ENCODE measurements at regions not wholly inside any gene's neighbourhood (a gene's known extent, or its start where the extent isn't known, plus 50 kb on each side); places are given as distances from the start of the nearest gene placed in this dataset.

DNA sequence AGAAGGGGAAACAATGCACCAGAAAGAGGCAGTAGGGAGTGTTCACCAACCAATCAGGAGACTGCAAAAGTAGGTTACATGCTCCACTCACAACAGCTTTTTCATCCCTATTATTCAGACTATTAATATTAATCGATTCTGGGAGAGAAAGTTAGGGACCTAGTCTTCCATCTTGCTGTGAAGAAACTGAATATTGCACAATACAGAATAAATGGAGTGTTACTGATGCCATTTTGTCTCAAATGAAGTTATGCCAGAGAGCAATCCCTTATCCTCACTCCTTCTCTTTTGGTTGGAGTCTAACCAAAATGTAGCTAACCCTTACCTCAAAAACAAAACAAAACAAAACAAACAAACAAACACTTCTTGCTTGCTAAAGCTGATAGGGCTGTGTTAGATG, 1120.9 kb upstream of the GYPC start:
- Histone ChIP-seq H3K9me3 (ENCODE audit: control insufficient read depth in 4 of 4, low read length in 3 of 4) (no peaks in the 10 kb centered on the region), H3K27ac (ENCODE audit: low read depth in 1 of 2, low read length in 2 of 2) (no peak overlapping the region), H3K36me3 (ENCODE audit: control insufficient read depth in 4 of 4, insufficient read depth in 3 of 4, low read depth in 1 of 4, low read length in 3 of 4) (no peaks in the 10 kb centered on the region), H3K4me3 (ENCODE audit: low read depth in 1 of 3, low read length in 3 of 3) (no peak overlapping the region), H3K4me1 (ENCODE audit: control insufficient read depth in 4 of 4, insufficient read depth in 4 of 4, low read length in 3 of 4) (no peaks in the 10 kb centered on the region), H3K9ac (ENCODE audit: low read depth in 1 of 2, low read length in 2 of 2) (no peak overlapping the region), H3K27me3 (ENCODE audit: control insufficient read depth in 4 of 4, insufficient read depth in 4 of 4, low read length in 3 of 4) (peaks cover 0 to 3% (median 0%) of the 10 kb centered on the region in 4 donors)
- TF ChIP-seq, protein P1, sequence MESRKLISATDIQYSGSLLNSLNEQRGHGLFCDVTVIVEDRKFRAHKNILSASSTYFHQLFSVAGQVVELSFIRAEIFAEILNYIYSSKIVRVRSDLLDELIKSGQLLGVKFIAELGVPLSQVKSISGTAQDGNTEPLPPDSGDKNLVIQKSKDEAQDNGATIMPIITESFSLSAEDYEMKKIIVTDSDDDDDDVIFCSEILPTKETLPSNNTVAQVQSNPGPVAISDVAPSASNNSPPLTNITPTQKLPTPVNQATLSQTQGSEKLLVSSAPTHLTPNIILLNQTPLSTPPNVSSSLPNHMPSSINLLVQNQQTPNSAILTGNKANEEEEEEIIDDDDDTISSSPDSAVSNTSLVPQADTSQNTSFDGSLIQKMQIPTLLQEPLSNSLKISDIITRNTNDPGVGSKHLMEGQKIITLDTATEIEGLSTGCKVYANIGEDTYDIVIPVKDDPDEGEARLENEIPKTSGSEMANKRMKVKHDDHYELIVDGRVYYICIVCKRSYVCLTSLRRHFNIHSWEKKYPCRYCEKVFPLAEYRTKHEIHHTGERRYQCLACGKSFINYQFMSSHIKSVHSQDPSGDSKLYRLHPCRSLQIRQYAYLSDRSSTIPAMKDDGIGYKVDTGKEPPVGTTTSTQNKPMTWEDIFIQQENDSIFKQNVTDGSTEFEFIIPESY (IDR thresholded peaks at IDR 0.05): no peak
- TF ChIP-seq, protein P2, sequence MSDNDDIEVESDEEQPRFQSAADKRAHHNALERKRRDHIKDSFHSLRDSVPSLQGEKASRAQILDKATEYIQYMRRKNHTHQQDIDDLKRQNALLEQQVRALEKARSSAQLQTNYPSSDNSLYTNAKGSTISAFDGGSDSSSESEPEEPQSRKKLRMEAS (IDR thresholded peaks at IDR 0.05): no peak
- no peak for TF ChIP-seq NR2F2 (IDR thresholded peaks at IDR 0.05)
- no peak for TF ChIP-seq TAF1 (conservative IDR thresholded peaks at IDR 0.05)
- TF ChIP-seq FOXA1 (IDR thresholded peaks at IDR 0.05): no peak
- TF ChIP-seq RXRA (IDR thresholded peaks at IDR 0.05): no peak
- TF ChIP-seq, protein P3, sequence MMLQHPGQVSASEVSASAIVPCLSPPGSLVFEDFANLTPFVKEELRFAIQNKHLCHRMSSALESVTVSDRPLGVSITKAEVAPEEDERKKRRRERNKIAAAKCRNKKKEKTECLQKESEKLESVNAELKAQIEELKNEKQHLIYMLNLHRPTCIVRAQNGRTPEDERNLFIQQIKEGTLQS (IDR thresholded peaks at IDR 0.05): no peak
- TF ChIP-seq HNF4A (conservative IDR thresholded peaks at IDR 0.05): no peak
- TF ChIP-seq YY1 (IDR thresholded peaks at IDR 0.05): no peak
- no peak for TF ChIP-seq SP1 (IDR thresholded peaks at IDR 0.05)
- no peak for TF ChIP-seq GABPA (IDR thresholded peaks at IDR 0.05 in 1 of 2, conservative IDR thresholded peaks at IDR 0.05 in 1 of 2)
- no peak for TF ChIP-seq JUND (IDR thresholded peaks at IDR 0.05)
- no peak for TF ChIP-seq HNF4G (IDR thresholded peaks at IDR 0.05)
- no peak for TF ChIP-seq RAD21 (IDR thresholded peaks at IDR 0.05)
- TF ChIP-seq, protein P4, sequence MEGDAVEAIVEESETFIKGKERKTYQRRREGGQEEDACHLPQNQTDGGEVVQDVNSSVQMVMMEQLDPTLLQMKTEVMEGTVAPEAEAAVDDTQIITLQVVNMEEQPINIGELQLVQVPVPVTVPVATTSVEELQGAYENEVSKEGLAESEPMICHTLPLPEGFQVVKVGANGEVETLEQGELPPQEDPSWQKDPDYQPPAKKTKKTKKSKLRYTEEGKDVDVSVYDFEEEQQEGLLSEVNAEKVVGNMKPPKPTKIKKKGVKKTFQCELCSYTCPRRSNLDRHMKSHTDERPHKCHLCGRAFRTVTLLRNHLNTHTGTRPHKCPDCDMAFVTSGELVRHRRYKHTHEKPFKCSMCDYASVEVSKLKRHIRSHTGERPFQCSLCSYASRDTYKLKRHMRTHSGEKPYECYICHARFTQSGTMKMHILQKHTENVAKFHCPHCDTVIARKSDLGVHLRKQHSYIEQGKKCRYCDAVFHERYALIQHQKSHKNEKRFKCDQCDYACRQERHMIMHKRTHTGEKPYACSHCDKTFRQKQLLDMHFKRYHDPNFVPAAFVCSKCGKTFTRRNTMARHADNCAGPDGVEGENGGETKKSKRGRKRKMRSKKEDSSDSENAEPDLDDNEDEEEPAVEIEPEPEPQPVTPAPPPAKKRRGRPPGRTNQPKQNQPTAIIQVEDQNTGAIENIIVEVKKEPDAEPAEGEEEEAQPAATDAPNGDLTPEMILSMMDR (IDR thresholded peaks at IDR 0.05; ENCODE audit: low read depth, low read length, missing input control): no peak
- TF ChIP-seq EGR1 (IDR thresholded peaks at IDR 0.05; ENCODE audit: low read depth in 2 of 2): no peak
- 48% methylated on average over 1 of the region's 1 CpG for WGBS
- no peak for DNase-seq (ENCODE audit: low spot score)

DNA sequence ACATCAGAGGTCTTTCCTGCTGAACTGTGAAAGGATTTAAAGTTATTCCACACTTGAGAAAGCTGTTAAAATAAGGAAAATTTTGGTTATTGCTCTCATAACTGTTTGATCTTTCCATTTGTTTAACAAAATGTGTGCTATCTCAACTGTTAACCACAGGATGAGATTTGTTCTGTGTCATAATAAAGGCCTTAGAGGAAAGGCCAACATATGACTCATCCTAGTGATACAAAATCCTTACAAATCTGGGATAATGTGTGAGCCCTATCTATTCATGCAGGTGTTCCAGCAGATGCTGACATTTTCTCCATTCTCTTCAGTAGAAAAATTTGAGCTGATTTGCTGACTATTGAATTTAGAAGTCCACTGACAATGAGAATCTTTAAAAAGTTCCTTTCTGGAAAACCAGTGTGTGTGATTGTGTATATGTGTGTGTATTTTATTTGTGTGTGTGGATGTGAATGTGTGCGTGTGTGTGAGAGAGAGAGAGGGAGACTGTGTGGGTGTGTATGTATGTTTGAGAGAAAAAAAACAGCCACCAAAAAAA, 1111.9 kb upstream of the GYPC start:
- H3K27me3 ChIP-seq (ENCODE audit: control insufficient read depth in 4 of 4, insufficient read depth in 4 of 4, low read length in 3 of 4): no peaks in the 10 kb centered on the region
- H3K9ac ChIP-seq (ENCODE audit: low read depth in 1 of 2, low read length in 2 of 2): no peak overlapping the region
- H3K4me1 ChIP-seq (ENCODE audit: control insufficient read depth in 4 of 4, insufficient read depth in 4 of 4, low read length in 3 of 4): no peaks in the 10 kb centered on the region
- H3K27ac ChIP-seq (ENCODE audit: low read depth in 1 of 2, low read length in 2 of 2): no peak overlapping the region
- TF ChIP-seq GABPA (IDR thresholded peaks at IDR 0.05 in 1 of 2, conservative IDR thresholded peaks at IDR 0.05 in 1 of 2) (no peak), HNF4G (IDR thresholded peaks at IDR 0.05) (no peak), NR2F2 (IDR thresholded peaks at IDR 0.05) (no peak), JUND (IDR thresholded peaks at IDR 0.05) (no peak), FOXA2 (IDR thresholded peaks at IDR 0.05) (no peak), HNF4A (conservative IDR thresholded peaks at IDR 0.05) (no peak)
- TF ChIP-seq, protein P1 (IDR thresholded peaks at IDR 0.05): no peak
- TF ChIP-seq, protein P2 (IDR thresholded peaks at IDR 0.05): no peak
- H3K36me3 ChIP-seq (ENCODE audit: control insufficient read depth in 4 of 4, insufficient read depth in 3 of 4, low read depth in 1 of 4, low read length in 3 of 4): no peaks in the 10 kb centered on the region
- no peak overlapping the region for H3K4me3 ChIP-seq (ENCODE audit: low read depth in 1 of 3, low read length in 3 of 3)
- 59% methylated on average over 1 of the region's 1 CpG for WGBS
- H3K9me3 ChIP-seq (ENCODE audit: control insufficient read depth in 4 of 4, low read length in 3 of 4): no peaks in the 10 kb centered on the region
- DNase-seq (ENCODE audit: low spot score): no peak
